A549 (cell line): ENCODE measurements at regions not wholly inside any gene's neighbourhood (a gene's known extent, or its start where the extent isn't known, plus 50 kb on each side); places are given as distances from the start of the nearest gene placed in this dataset.

Source experiments
- ATAC-seq, 2 experiments: fragments of 200-7000 bp in 1 of 2; fragments of >200 bp in 1 of 2; cut with Nextera tagmentation in 1 of 2; cut with Tn5 transposase in 1 of 2; 3 replicates each; pipeline versions ENCODE4 v1.8.0 to v1.9.1; 2018 to 2020; ENCODE audit warnings: mild to moderate bottlenecking in 1 of 2, moderate library complexity in 1 of 2
- CTCF ChIA-PET: fragments of 300-600 bp; sonication (Branson Sonifier 250); formaldehyde crosslinking; extraction: SDS; loops from one replicate; lab custom pipeline; 2021; ENCODE audit warnings: antibody characterized with exemption, inconsistent platforms; lab: Yijun Ruan, JAX
- POLR2A ChIA-PET: fragments of 350-600 bp; formaldehyde crosslinking; extraction: SDS; loops from one replicate; lab custom pipeline; 2021; ENCODE audit warnings: antibody characterized with exemption, inconsistent platforms; lab: Yijun Ruan, JAX
- DNase-seq, 2 experiments: peaks; one replicate each; pipeline versions ENCODE4 v3.0.0 to v3.0.0-alpha.2; 2011 to 2016; ENCODE audit warnings: low read depth in 1 of 2, low spot score in 1 of 2
- FAIRE-seq: peaks from 2 replicates; lab custom pipeline; 2011; peaks lifted over from hg19 to GRCh38; lab: Jason Lieb, UNC
- H3K27ac ChIP-seq, 2 experiments: fragments of >200 bp; sonication (Bioruptor Twin); formaldehyde crosslinking; 3 replicates each; pipeline ENCODE4 v1.5.1; 2016 to 2017
- H3K4me1 ChIP-seq: fragments of >200 bp; sonication (Bioruptor Twin); formaldehyde crosslinking; 3 replicates; pipeline ENCODE4 v1.6.1; 2016
- H3K4me2 ChIP-seq: fragments of >200 bp; sonication (Bioruptor Twin); formaldehyde crosslinking; 3 replicates; pipeline ENCODE4 v1.6.1; 2016
- H3K4me3 ChIP-seq: fragments of >200 bp; sonication (Bioruptor Twin); formaldehyde crosslinking; 3 replicates; pipeline ENCODE4 v1.5.1; 2016
- H3K9me3 ChIP-seq: fragments of >200 bp; sonication (Bioruptor Twin); formaldehyde crosslinking; 3 replicates; pipeline ENCODE4 v1.6.1; 2016
- BCL3 ChIP-seq: fragments of >200 bp; sonication (Bioruptor Twin); formaldehyde crosslinking; IDR thresholded peaks from 3 replicates; pipeline ENCODE4 v1.6.1; 2016
- BHLHE40 ChIP-seq: IDR thresholded peaks from 2 replicates; pipeline ENCODE4 v1.6.1; 2012; ENCODE audit warnings: low read depth, low read length, inconsistent platforms
- CHD2 ChIP-seq: fragments of 150-350 bp; IDR thresholded peaks from 2 replicates; pipeline ENCODE4 v1.6.1; 2014; ENCODE audit warnings: low read length; ENCODE audit not compliant: partially characterized antibody
- CTCF ChIP-seq: fragments of >200 bp; sonication (Bioruptor Twin); formaldehyde crosslinking; IDR thresholded peaks from 3 replicates; pipeline ENCODE4 v1.5.1; 2016
- EHF ChIP-seq: fragments of 250-450 bp; sonication (Bioruptor Pico); IDR thresholded peaks from 2 replicates; pipeline ENCODE4 v1.5.0; 2020; ENCODE audit warnings: mild to moderate bottlenecking
- EHMT2 ChIP-seq: fragments of 200-600 bp; sonication (generic); IDR thresholded peaks from 2 replicates; pipeline ENCODE4 v1.6.1; 2016; ENCODE audit warnings: antibody characterized with exemption, low read depth, mild to moderate bottlenecking, moderate library complexity
- HEYL ChIP-seq: fragments of 250-450 bp; sonication (Bioruptor Pico); IDR thresholded peaks from 2 replicates; pipeline ENCODE4 v1.8.0; 2021; ENCODE audit warnings: mild to moderate bottlenecking, moderate library complexity
- HMGXB4 ChIP-seq: fragments of 250-450 bp; sonication (Bioruptor Pico); IDR thresholded peaks from 2 replicates; pipeline ENCODE4 v1.5.0; 2021; ENCODE audit warnings: mild to moderate bottlenecking, moderate library complexity, borderline replicate concordance
- HOXA7 ChIP-seq: fragments of 250-450 bp; sonication (Bioruptor Pico); IDR thresholded peaks from 2 replicates; pipeline ENCODE4 v1.5.0; 2020; ENCODE audit warnings: mild to moderate bottlenecking, moderate library complexity
- MAFK ChIP-seq: fragments of 450-650 bp; IDR thresholded peaks from 2 replicates; pipeline ENCODE4 v1.6.1; 2014; ENCODE audit not compliant: partially characterized antibody
- MAZ ChIP-seq: fragments of 150-350 bp; IDR thresholded peaks from 2 replicates; pipeline ENCODE4 v1.6.1; 2014; ENCODE audit warnings: antibody characterized with exemption, low read depth, low read length, borderline replicate concordance
- NFE2L2 ChIP-seq: fragments of 150-350 bp; conservative IDR thresholded peaks from 2 replicates; pipeline ENCODE4 v1.6.1; 2014; ENCODE audit warnings: low read length
- NR3C1 ChIP-seq: fragments of >200 bp; sonication (Bioruptor Twin); formaldehyde crosslinking; IDR thresholded peaks from 3 replicates; pipeline ENCODE4 v1.6.1; 2017
- PBX3 ChIP-seq: IDR thresholded peaks from 2 replicates; pipeline ENCODE4 v1.6.1; 2012
- PHF8 ChIP-seq: fragments of 200-600 bp; sonication (generic); IDR thresholded peaks from 2 replicates; pipeline ENCODE4 v1.6.1; 2016; ENCODE audit warnings: low read depth, mild to moderate bottlenecking, antibody characterized with exemption, moderate library complexity, borderline replicate concordance
- RARB ChIP-seq: fragments of 250-450 bp; sonication (Bioruptor Pico); IDR thresholded peaks from 2 replicates; pipeline ENCODE4 v1.8.0; 2021; ENCODE audit warnings: mild to moderate bottlenecking, moderate library complexity
- REST ChIP-seq: fragments of 200-600 bp; sonication (generic); IDR thresholded peaks from 2 replicates; pipeline ENCODE4 v1.6.1; 2016; ENCODE audit warnings: antibody characterized with exemption, mild to moderate bottlenecking, moderate library complexity
- ZSCAN20 ChIP-seq: fragments of 250-450 bp; sonication (Bioruptor Pico); IDR thresholded peaks from 2 replicates; pipeline ENCODE4 v1.8.0; 2022; ENCODE audit warnings: mild to moderate bottlenecking, moderate library complexity
- WGBS: methylation state at CpG from one replicate; pipeline ENCODE4 v1.1.6; 2017; ENCODE audit errors: missing lambda C conversion rate; 5-methylcytosine and 5-hydroxymethylcytosine counted together
- TF ChIP-seq, protein P1 (sequence below): fragments of 450-650 bp; IDR thresholded peaks from 2 replicates; pipeline ENCODE4 v1.6.1; 2014; ENCODE audit warnings: antibody characterized with exemption
- TF ChIP-seq, protein P2 (sequence below): fragments of >200 bp; sonication (Bioruptor Twin); formaldehyde crosslinking; IDR thresholded peaks from 2 replicates; pipeline ENCODE4 v1.6.1; 2016

DNA sequence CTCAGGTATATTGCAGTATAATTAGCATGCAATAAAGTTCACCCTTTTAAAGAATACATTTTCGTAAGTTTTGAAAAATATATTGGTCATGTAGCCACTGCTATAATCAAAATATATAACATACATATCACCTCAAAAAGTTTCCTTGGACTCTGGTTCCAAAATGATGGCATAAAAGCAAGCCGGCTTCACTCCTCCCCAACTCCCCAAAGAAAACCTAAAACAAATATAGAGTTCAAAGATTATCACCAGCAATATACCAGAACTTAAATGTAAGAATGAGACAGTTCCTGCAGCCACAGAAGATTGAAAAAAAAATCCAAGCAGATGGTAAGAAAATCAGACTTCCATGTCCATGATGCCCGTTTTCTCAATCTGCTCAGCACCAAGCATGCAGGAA, 104.3 kb downstream of the APIP start:
- DNase-seq (no peak), FAIRE-seq (no peak), ATAC-seq (no peak)
- ChIA-PET POLR2A (no interaction called here), CTCF (no interaction called here)
- Histone ChIP-seq H3K9me3 (peaks cover 11% of the 10 kb centered on the region; the same call in 1 of the 3 replicates), H3K27ac (no peak overlapping the region), H3K4me2 (no peak overlapping the region), H3K4me3 (no peak overlapping the region), H3K4me1 (no peaks in the 10 kb centered on the region; the same call in 2 of the 3 replicates)
- TF ChIP-seq NR3C1 (no peak), EHF (no peak), REST (no peak), NFE2L2 (no peak), PBX3 (no peak), MAZ (no peak), HEYL (no peak), EHMT2 (no peak), HMGXB4 (CRISPR knock-in tag) (no peak), CTCF (no peak), MAFK (no peak), HOXA7 (CRISPR knock-in tag) (no peak), CHD2 (no peak)
- TF ChIP-seq, protein P1, sequence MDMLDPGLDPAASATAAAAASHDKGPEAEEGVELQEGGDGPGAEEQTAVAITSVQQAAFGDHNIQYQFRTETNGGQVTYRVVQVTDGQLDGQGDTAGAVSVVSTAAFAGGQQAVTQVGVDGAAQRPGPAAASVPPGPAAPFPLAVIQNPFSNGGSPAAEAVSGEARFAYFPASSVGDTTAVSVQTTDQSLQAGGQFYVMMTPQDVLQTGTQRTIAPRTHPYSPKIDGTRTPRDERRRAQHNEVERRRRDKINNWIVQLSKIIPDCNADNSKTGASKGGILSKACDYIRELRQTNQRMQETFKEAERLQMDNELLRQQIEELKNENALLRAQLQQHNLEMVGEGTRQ = no peak
- 66% methylated on average over 3 of the region's 3 CpGs for WGBS

GRCh38 chr11:34810107-34810562, 106.0 kb downstream of the APIP start:
- ChIA-PET POLR2A (no interaction called here), CTCF (no interaction called here)
- FAIRE-seq (no peak), ATAC-seq (no peak), DNase-seq (no peak)
- peaks cover 11% of the 10 kb centered on the region; the same call in 1 of the 3 replicates for H3K9me3 ChIP-seq
- H3K4me2 ChIP-seq = no peak overlapping the region
- H3K4me3 ChIP-seq = no peak overlapping the region
- H3K4me1 ChIP-seq = no peaks in the 10 kb centered on the region; the same call in 2 of the 3 replicates
- no peak for TF ChIP-seq BCL3
- no peak for TF ChIP-seq BHLHE40
- TF ChIP-seq PBX3 = no peak
- TF ChIP-seq ZSCAN20 (CRISPR knock-in tag) = no peak
- TF ChIP-seq RARB (CRISPR knock-in tag) = no peak
- TF ChIP-seq, protein P2, sequence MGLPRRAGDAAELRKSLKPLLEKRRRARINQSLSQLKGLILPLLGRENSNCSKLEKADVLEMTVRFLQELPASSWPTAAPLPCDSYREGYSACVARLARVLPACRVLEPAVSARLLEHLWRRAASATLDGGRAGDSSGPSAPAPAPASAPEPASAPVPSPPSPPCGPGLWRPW = no peak
- no peak for TF ChIP-seq PHF8
- WGBS = 89% methylated on average over 2 of the region's 2 CpGs
- H3K27ac ChIP-seq = no peak overlapping the region
